ENCODE measurements at regions not wholly inside any gene's neighbourhood (a gene's known extent, or its start where the extent isn't known, plus 50 kb on each side); places are given as distances from the start of the nearest gene placed in this dataset.

DNA sequence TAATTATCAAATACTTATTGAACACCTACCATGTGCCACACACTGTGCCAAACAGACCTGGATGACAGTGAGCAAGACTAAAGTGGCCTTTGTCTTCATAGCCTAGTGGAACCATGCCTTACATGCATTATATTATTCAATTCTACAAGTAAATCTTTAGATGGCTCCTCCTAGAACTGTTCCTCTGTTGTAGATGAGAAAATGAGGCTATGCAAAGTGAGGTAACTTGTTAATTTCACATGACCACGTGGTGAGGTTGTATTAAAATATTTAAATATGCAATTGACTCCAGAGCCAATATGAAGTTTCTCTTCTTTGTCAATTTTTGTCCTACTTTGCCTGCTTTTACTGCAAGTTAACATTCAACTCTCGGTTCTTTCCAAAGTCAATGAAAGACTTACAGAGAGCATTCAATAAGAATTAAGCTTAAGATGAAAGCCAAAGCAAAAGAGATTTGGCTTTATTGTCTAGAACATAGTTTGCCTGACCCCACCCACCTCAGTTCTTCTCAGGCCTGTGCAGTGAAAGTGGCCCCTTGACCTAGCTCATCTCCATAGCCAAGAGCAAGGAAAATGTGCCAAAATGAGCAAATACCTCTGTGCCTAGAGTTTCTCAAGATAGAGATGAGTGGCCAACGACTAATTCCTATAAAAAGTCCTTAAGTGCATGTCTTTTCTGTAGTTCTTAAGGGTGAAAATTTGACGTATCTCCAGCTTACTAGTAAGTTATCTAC, 263.2 kb upstream of the NFIA start:
- DNase-seq (ENCODE audit: extremely low read depth, low read depth) = no peak
- TF ChIP-seq, protein P1, sequence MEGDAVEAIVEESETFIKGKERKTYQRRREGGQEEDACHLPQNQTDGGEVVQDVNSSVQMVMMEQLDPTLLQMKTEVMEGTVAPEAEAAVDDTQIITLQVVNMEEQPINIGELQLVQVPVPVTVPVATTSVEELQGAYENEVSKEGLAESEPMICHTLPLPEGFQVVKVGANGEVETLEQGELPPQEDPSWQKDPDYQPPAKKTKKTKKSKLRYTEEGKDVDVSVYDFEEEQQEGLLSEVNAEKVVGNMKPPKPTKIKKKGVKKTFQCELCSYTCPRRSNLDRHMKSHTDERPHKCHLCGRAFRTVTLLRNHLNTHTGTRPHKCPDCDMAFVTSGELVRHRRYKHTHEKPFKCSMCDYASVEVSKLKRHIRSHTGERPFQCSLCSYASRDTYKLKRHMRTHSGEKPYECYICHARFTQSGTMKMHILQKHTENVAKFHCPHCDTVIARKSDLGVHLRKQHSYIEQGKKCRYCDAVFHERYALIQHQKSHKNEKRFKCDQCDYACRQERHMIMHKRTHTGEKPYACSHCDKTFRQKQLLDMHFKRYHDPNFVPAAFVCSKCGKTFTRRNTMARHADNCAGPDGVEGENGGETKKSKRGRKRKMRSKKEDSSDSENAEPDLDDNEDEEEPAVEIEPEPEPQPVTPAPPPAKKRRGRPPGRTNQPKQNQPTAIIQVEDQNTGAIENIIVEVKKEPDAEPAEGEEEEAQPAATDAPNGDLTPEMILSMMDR (IDR thresholded peaks at IDR 0.05; ENCODE audit: low read depth, low read length, missing control alignments) = no peak
- H3K4me3 ChIP-seq (replicated peaks; ENCODE audit: low read depth, low read length) = no peak overlapping the region

DNA sequence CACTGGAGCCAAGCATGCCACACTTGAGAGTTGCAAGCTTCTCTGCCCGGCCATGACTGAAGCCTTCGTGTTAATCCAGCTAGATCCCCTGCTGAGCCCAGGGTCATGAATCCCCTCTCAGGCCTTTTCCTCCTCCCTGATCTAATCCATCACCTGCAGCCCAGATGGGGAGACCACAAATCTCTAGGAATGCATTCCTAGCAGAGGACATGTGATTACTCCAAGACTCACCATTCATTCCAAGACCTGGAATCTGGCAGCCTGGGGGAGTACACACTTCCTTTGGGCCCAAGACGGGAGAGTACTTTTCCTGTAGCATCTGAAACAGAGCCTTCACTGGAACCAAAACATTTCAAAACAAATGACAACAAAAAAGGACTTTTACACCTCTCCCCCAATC, 269.3 kb upstream of the NFIA start:
- TF ChIP-seq, protein P1 (IDR thresholded peaks at IDR 0.05; ENCODE audit: low read depth, low read length, missing control alignments) = no peak
- DNase-seq (ENCODE audit: extremely low read depth, low read depth) = peak; percentile 74
- no peak overlapping the region for H3K4me3 ChIP-seq (replicated peaks; ENCODE audit: low read depth, low read length)

DNA sequence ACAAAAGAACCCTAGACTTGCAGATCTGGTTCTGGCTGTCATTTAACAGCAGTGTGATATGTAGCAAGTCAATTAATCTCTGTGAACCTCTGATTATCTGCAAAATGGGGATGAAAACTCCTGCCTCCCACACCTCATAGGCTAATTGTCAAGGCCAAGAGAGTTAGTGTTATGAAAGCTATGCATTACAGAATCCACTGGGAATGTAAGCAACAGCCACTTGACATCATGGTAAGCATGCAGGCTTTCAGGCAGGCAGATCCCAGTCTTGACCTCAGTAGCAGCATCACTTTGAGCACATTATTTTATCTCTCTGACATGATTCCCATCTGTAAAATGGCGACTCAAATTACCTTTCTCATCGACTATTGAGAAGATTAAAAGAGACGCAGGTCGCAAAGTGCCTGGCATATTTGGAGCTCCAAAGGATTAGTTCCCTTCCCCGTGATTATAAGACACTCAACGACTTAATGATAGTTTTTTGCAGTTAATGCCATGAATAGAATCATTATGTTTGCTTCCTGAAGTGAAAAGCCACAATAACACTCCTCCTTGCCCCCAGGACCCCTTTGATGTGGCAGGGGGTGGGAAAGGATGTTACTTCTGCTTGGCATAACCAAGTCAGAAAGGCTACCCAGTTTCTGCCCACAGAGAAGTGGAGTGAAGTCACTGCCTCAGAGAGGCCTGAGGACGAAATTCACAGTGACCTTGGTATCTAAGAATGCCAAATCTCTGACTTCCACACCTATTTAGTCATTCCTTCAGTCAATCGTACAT, 273.0 kb upstream of the NFIA start:
- DNase-seq (ENCODE audit: extremely low read depth, low read depth) = no peak
- no peak overlapping the region for H3K4me3 ChIP-seq (replicated peaks; ENCODE audit: low read depth, low read length)
- TF ChIP-seq, protein P1 (IDR thresholded peaks at IDR 0.05; ENCODE audit: low read depth, low read length, missing control alignments) = no peak

DNA sequence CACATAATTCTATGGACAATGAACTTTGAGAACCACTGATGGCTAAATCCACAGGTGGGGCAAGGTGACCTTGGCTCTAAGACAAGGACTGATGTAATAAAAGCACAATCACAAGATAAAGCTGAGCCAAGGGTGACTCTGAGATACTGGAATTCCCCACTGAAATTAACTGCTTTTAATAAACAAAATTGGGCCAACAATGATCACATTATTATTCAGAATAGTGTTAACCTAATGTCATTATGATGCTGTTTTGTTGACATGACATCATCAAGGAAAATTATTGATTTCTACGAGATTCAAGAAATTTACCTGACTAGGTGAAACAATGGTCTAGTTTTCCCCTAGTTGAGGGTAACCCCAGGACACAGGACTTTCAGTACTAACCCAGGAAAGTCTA, 273.7 kb upstream of the NFIA start:
- no peak overlapping the region for H3K4me3 ChIP-seq (replicated peaks; ENCODE audit: low read depth, low read length)
- DNase-seq (ENCODE audit: extremely low read depth, low read depth) = no peak

DNA sequence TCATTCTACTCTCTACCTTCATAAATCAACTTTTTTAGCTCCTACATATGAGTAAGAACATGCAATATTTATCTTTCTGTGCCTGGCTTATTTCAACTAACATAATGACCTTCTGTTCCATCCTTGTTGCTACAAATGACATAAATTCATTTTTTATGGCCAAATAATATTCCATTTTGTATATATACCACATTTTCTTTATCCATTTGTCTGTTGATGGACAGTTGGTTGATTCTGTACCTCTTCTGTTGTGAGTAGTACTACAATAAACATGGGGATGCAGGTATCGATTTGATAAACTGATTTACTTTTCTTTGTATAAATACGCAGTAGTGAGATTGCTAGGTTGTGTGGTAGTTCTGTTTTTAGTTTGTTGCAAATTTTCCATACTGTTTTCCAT, 279.5 kb upstream of the NFIA start:
- DNase-seq (ENCODE audit: extremely low read depth, low read depth) = no peak
- TF ChIP-seq, protein P1 (IDR thresholded peaks at IDR 0.05; ENCODE audit: low read depth, low read length, missing control alignments) = no peak
- no peak overlapping the region for H3K4me3 ChIP-seq (replicated peaks; ENCODE audit: low read depth, low read length)

More for the DNA sequence above, 273.7 kb upstream of the NFIA start:
- TF ChIP-seq, protein P1 (IDR thresholded peaks at IDR 0.05; ENCODE audit: low read depth, low read length, missing control alignments) = no peak

DNA sequence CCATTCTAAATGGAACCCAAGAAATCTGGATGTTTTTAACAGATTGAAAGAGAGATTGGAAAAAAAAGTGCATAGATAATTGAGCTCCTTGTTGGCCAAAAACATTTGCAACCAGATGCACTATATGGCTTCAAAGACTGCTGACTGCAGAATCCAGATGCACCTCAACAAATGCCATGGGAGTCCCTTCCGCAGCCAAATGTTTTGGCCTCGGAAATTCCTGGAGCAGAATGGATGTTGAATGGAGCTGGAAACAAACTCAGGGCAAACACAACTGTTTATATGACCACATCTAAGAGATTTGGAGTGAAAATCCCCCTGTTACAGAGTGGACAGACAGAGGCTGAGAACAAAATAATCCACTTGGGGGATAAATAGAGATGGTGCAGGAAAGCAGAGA, 285.0 kb upstream of the NFIA start:
- TF ChIP-seq, protein P1 (IDR thresholded peaks at IDR 0.05; ENCODE audit: low read depth, low read length, missing control alignments) = no peak
- DNase-seq (ENCODE audit: extremely low read depth, low read depth) = no peak
- H3K4me3 ChIP-seq (replicated peaks; ENCODE audit: low read depth, low read length) = no peak overlapping the region

All from HFF-Myc (cell line).